HG02571 (cell line): ENCODE measurements at regions not wholly inside any gene's neighbourhood (a gene's known extent, or its start where the extent isn't known, plus 50 kb on each side); places are given as distances from the start of the nearest gene placed in this dataset.

Source experiments
- ATAC-seq: cut with Tn5 transposase; IDR thresholded peaks from one replicate; pipeline ENCODE4 v1.9.1; 2021; ENCODE audit warnings: mild to moderate bottlenecking, moderate library complexity; ENCODE audit not compliant: unreplicated experiment

- ATAC-seq: no peak
Observed at GRCh38 chr12:127896661-127897060, 370.3 kb upstream of the TMEM132C start.

- ATAC-seq: no peak
Observed at GRCh38 chr12:127898616-127899015, 368.4 kb upstream of the TMEM132C start.

GRCh38 chr12:127899971-127900370 lies 367.0 kb upstream of the TMEM132C start:
- no peak for ATAC-seq

- no peak for ATAC-seq
Observed at GRCh38 chr12:127900386-127900785, 366.6 kb upstream of the TMEM132C start.

- no peak for ATAC-seq
Observed at GRCh38 chr12:127903146-127903545, 363.8 kb upstream of the TMEM132C start.

GRCh38 chr12:127909041-127909440 lies 357.9 kb upstream of the TMEM132C start:
- ATAC-seq: no peak

- no peak for ATAC-seq
Observed at GRCh38 chr12:127911291-127911690, 355.7 kb upstream of the TMEM132C start.

GRCh38 chr12:127912035-127912665 lies 354.8 kb upstream of the TMEM132C start:
- ATAC-seq: no peak

- ATAC-seq: no peak
Observed at GRCh38 chr12:127923501-127923900, 343.5 kb upstream of the TMEM132C start.

- no peak for ATAC-seq
Observed at GRCh38 chr12:127925971-127926370, 341.0 kb upstream of the TMEM132C start.

- ATAC-seq: no peak
Observed at GRCh38 chr12:127928178-127928577, 338.8 kb upstream of the TMEM132C start.

- ATAC-seq: no peak
Observed at GRCh38 chr12:127928615-127929571, 338.1 kb upstream of the TMEM132C start.

- ATAC-seq: no peak
Observed at GRCh38 chr12:127930122-127930521, 336.8 kb upstream of the TMEM132C start.

GRCh38 chr12:127934409-127934808 lies 332.6 kb upstream of the TMEM132C start:
- ATAC-seq: no peak

GRCh38 chr12:127936463-127936862 lies 330.5 kb upstream of the TMEM132C start:
- ATAC-seq: no peak

- ATAC-seq: no peak
Observed at GRCh38 chr12:127941332-127941731, 325.6 kb upstream of the TMEM132C start.

GRCh38 chr12:127942981-127943380 lies 324.0 kb upstream of the TMEM132C start:
- ATAC-seq: no peak

GRCh38 chr12:127943481-127944210 lies 323.3 kb upstream of the TMEM132C start:
- ATAC-seq: no peak

- ATAC-seq: no peak
Observed at GRCh38 chr12:127944211-127944899, 322.6 kb upstream of the TMEM132C start.

- no peak for ATAC-seq
Observed at GRCh38 chr12:127957001-127957660, 309.8 kb upstream of the TMEM132C start.
